GM18505 (cell line): ENCODE measurements at regions not wholly inside any gene's neighbourhood (a gene's known extent, or its start where the extent isn't known, plus 50 kb on each side); places are given as distances from the start of the nearest gene placed in this dataset.
"Not testable (repeated sequence)": the region's sequence is repeated elsewhere in the genome, so short reads cannot be mapped to it uniquely, and the experiment has no call there.

Experiments used
- ATAC-seq: cut with Tn5 transposase; IDR thresholded peaks from one replicate; pipeline ENCODE4 v1.9.1; 2021; ENCODE audit not compliant: unreplicated experiment
- POLR2A ChIP-seq: IDR thresholded peaks from 4 replicates; pipeline ENCODE4 v1.6.1; 2011; ENCODE audit warnings: borderline replicate concordance; ENCODE audit not compliant: insufficient read depth, insufficient read length; ENCODE audit errors: extremely low read depth

- ATAC-seq = no peak
- TF ChIP-seq POLR2A = no peak
Observed at GRCh38 chr14:85150166-85150565, 379.8 kb upstream of the FLRT2 start.

GRCh38 chr14:85154714-85155113, 375.2 kb upstream of the FLRT2 start:
- ATAC-seq = no peak

DNA sequence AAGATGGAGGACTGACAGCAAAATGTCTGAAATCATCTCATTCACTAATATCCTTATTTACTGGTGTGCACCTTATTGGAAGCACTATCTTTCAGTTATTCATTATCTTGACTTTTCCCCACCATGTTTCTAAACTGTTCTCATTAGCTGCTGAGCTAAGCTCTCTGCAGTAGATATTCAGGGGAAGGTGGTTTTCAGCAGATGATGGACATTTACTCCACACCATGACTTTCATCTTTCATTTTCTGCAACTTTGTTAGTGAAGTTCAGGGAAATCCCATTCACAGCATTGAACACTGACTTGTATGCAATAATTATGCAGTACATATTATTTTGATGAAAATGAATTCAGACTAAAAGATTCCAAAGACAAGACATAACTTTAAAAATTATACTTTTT, 373.6 kb upstream of the FLRT2 start:
- TF ChIP-seq POLR2A = no peak
- ATAC-seq = no peak

More at GRCh38 chr14:85154714-85155113, 375.2 kb upstream of the FLRT2 start:
- no peak for TF ChIP-seq POLR2A

GRCh38 chr14:85159726-85160125, 370.2 kb upstream of the FLRT2 start:
- no peak for TF ChIP-seq POLR2A
- ATAC-seq = no peak

GRCh38 chr14:85165094-85165493, 364.9 kb upstream of the FLRT2 start:
- TF ChIP-seq POLR2A = no peak
- no peak for ATAC-seq

GRCh38 chr14:85169381-85169780, 360.6 kb upstream of the FLRT2 start:
- TF ChIP-seq POLR2A = no peak
- no peak for ATAC-seq

DNA sequence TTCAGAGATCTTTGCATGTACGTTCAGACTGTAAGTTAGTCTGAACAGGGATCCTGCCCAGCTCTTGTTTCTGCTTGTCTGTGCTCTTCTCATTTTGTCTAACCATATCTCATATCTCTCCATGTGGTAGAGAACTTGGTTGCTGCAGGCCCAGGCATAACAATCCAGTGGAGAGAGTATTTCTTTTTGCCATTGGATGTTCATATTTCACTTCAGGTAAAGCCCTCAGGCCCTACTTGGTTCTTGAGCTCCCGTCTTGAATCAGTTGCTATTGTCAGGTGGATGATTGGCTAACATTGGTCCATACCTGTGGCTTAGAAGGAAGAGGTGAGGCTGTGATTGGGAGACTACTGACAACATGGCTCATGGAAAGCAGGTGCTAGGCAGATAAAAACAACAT, 357.7 kb upstream of the FLRT2 start:
- ATAC-seq = no peak
- no peak for TF ChIP-seq POLR2A

DNA sequence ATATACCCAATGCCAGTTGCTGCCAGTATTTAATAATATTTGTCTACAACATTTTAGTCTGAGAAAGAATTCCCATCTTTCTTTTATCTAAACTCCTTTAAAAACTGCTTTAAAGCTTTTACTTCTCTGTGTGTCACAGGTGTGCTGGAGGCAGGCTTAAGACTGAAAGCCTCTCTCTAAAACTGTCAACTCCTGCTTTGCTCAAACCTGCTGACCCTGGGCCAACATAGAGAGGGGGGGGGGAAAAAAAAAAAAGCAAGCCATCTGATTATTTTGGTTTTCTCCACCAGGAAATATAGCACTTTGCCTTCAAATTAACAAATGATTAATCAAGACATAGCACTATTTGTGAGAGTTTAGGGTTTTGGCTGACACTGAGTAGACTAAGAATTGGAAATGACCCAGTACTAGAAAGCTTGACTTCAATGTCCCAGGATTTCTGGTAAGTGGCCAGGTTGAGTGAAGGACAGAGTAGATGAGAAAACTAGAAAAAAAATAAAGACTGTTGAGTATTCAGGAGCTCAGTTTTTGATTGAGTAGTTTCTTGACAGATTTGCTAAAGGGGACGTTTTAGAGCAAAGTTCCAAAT, 357.0 kb upstream of the FLRT2 start:
- TF ChIP-seq POLR2A = no peak
- no peak for ATAC-seq

DNA sequence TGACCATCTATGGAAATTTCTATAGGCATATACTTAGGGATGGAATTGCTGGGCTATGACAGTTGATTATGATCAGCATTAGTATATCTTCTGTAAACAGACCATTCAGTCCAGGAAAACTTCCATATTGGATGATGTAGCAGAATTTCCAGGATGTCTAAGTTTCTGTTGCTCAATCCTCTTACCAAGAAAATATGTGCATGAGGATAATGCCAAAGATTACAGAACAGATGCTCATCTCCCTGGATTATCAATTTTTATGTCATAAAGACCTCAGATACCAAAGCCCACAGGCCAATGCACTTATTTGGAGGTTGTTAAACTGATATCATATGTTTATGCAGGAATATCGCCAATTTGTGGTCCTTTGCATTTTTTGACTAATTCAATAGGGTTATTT, 354.4 kb upstream of the FLRT2 start:
- TF ChIP-seq POLR2A = no peak
- no peak for ATAC-seq

DNA sequence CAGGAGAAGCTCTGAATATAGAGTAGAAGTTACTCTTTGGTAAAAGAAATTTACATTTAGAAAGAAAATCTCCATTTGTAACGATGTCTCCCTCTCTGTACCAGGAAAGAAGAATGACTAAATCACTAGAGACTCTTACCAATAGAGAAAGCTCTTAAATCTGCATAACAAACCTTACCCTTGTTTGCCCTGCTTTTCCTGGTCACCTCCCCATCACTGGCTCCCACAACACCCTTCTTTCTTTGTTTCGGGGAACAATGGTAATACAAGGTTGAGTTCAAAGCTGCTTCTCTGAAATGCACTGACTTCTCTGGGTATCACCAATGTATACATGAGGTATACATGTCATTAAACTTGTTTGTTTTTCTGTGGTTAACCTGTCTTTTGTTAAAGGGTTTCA, 351.1 kb upstream of the FLRT2 start:
- no peak for ATAC-seq
- TF ChIP-seq POLR2A = no peak

- TF ChIP-seq POLR2A = no peak
Observed at GRCh38 chr14:85180876-85181275, 349.1 kb upstream of the FLRT2 start.

DNA sequence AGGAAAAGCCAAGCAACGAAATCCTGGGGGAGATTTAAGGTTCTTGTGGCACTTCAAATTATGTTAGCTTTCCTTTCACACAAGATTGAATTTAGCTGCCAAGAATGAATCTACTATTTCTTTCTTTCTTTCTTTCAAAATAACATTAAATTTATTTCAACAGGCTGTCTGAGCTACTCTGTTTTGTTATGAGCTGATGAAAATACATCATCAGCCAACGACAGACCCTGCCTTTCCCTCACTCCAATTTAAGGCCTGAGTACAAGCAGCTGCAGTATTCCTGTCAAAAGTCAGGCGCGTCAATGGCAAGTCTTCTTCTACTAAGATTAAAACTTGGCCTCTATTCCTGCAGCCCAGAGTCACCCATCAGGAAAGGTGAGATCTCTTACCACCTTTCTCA, 347.7 kb upstream of the FLRT2 start:
- no peak for TF ChIP-seq POLR2A
- ATAC-seq = no peak

More at GRCh38 chr14:85180876-85181275, 349.1 kb upstream of the FLRT2 start:
- no peak for ATAC-seq

DNA sequence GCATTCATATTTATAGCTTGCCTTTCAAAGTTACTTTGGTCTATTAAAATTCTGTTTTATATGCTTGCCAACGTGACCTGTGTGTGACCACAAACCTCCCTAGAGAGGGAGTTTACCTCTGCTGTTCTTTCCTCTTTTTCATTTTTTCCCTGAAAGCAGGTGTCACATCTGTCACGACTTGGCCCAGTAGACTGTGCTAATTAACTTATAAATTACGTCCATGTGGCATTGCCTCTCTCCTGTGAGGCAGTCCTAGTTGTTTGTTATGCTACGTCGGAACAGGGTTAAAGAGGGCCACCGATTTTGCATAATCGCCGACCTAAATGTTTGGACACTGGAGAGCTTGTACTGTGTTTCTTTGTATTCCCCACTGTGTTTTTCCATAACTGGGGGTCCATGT, 343.9 kb upstream of the FLRT2 start:
- TF ChIP-seq POLR2A = no peak
- no peak for ATAC-seq

DNA sequence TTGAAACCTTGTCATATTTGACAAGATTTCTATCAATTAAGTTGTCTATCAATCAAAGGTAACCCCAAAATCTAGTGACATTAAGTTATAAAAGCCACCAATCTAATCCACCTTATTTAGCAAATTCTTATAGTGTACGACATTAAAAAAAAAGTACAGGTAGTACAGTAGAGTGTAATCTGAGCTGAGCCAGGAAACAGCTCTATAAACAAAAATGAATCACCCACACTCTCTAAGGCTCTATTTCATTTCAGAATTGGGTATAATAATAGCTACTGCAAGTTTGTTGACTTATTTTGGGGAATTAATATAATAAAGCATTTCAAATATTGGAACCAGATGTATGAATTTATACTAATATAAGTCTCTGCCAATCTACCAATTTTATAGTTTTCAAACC, 342.4 kb upstream of the FLRT2 start:
- no peak for TF ChIP-seq POLR2A
- no peak for ATAC-seq

- ATAC-seq = no peak
- no peak for TF ChIP-seq POLR2A
Observed at GRCh38 chr14:85188836-85189235, 341.1 kb upstream of the FLRT2 start.

GRCh38 chr14:85189253-85189652, 340.7 kb upstream of the FLRT2 start:
- not testable (repeated sequence) for ATAC-seq
